Loucy (cell line): ENCODE measurements at regions not wholly inside any gene's neighbourhood (a gene's known extent, or its start where the extent isn't known, plus 50 kb on each side); places are given as distances from the start of the nearest gene placed in this dataset.

Source experiments
- H2AFZ ChIP-seq: fragments of 200-600 bp; sonication (generic); 2 replicates; pipeline ENCODE4 v1.6.0; 2016; ENCODE audit warnings: antibody characterized with exemption, mild to moderate bottlenecking, low read length, moderate library complexity
- H3F3A ChIP-seq: fragments of 200-600 bp; 2 replicates; pipeline ENCODE4 v1.6.0; 2016; ENCODE audit warnings: antibody characterized with exemption, low read depth, mild to moderate bottlenecking
- H3K27me3 ChIP-seq: fragments of 200-600 bp; sonication (generic); 2 replicates; pipeline ENCODE4 v1.6.1; 2014; ENCODE audit warnings: low read length, mild to moderate bottlenecking; ENCODE audit not compliant: insufficient read depth, poor library complexity, severe bottlenecking
- H3K36me3 ChIP-seq: fragments of 200-600 bp; sonication (generic); 2 replicates; pipeline ENCODE4 v1.6.1; 2016; ENCODE audit warnings: low read length; ENCODE audit not compliant: insufficient read depth
- H3K4me1 ChIP-seq: fragments of 200-600 bp; sonication (generic); 2 replicates; pipeline ENCODE4 v1.5.1; 2014; ENCODE audit warnings: low read length, mild to moderate bottlenecking; ENCODE audit not compliant: insufficient read depth, poor library complexity, severe bottlenecking
- H3K4me2 ChIP-seq: fragments of 200-600 bp; sonication (generic); 2 replicates; pipeline ENCODE4 v1.6.0; 2014; ENCODE audit warnings: antibody characterized with exemption, low read length, low read depth, mild to moderate bottlenecking; ENCODE audit not compliant: poor library complexity, severe bottlenecking
- H3K4me3 ChIP-seq: fragments of 200-600 bp; sonication (generic); 2 replicates; pipeline ENCODE4 v1.5.1; 2014; ENCODE audit warnings: low read length, mild to moderate bottlenecking, mixed read lengths; ENCODE audit not compliant: poor library complexity, severe bottlenecking
- H3K79me2 ChIP-seq: fragments of 200-600 bp; sonication (generic); 2 replicates; pipeline ENCODE4 v1.6.1; 2014; ENCODE audit warnings: low read length; ENCODE audit not compliant: insufficient read depth
- H3K9ac ChIP-seq: fragments of 200-600 bp; sonication (generic); 2 replicates; pipeline ENCODE4 v1.6.0; 2014; ENCODE audit warnings: mild to moderate bottlenecking, low read depth, low read length, moderate library complexity; ENCODE audit not compliant: poor library complexity, severe bottlenecking
- H3K9me2 ChIP-seq: fragments of 200-600 bp; sonication (generic); replicated peaks from 2 replicates; pipeline ENCODE4 v1.6.1; 2016; ENCODE audit warnings: low read depth, low read length, mixed read lengths
- H3K9me3 ChIP-seq: fragments of 200-600 bp; sonication (generic); 2 replicates; pipeline ENCODE4 v1.6.1; 2014; ENCODE audit warnings: mild to moderate bottlenecking, antibody characterized with exemption, low read length, low read depth; ENCODE audit not compliant: insufficient read depth
- H4K20me1 ChIP-seq: fragments of 200-600 bp; sonication (generic); 2 replicates; pipeline ENCODE4 v1.6.0; 2014; ENCODE audit warnings: antibody characterized with exemption, low read length, mild to moderate bottlenecking; ENCODE audit not compliant: insufficient read depth, poor library complexity, severe bottlenecking
- EZH2phosphoT487 ChIP-seq: fragments of 200-600 bp; IDR thresholded peaks from 2 replicates; pipeline ENCODE4 v1.6.1; 2018; ENCODE audit warnings: antibody characterized with exemption, mild to moderate bottlenecking, moderate library complexity, borderline replicate concordance
- TF ChIP-seq, protein P1 (sequence below): fragments of 200-600 bp; sonication (generic); conservative IDR thresholded peaks from 2 replicates; pipeline ENCODE4 v1.5.1; 2014; ENCODE audit warnings: mild to moderate bottlenecking, antibody characterized with exemption, low read length

DNA sequence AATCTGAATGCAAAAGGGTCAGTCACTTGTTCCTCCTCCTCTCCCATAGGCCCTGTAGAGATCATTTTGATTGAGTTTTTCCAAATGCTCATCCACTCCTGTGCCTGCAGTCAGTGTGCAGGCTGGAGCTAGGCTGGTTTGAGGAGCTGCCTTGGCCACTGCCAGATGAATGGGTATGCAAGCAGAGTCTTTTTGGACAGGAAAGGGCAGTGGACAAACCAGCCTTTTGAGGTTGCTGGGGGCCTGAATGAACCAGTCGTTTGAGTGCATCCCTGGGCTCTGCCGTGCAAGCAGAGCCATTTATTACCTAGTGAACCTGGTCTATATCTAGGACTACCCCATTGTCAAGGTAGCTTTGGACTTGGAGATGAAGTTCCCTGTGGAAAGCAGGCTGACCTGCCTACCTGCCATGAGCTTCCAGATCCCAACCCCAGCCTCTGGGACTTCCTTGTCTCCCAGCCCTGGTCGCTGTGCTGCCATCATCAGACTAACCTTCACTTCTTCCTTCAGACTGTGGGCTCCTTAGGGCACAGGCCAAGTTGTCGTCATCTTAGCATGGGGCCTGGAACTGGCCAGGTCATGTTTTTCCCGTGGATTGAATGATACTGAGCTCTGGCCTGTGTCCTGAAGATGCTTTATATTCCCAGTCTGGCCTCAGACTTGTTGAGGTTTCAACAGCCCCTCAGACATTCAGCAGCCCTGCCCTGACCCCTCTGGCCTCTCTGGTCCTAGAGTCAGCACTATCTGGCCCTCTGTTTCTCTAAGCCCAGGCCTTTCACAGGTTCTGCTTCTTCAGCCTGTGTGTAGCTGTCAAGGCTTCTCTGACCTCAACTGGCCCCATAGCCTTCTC is 55.5 kb upstream of the PRR23C start:
- Histone ChIP-seq H3K79me2 (no peaks in the 10 kb centered on the region), H3K9me3 (no peaks in the 10 kb centered on the region), H3K27me3 (no peaks in the 10 kb centered on the region), H3K36me3 (no peaks in the 10 kb centered on the region), H3K4me1 (no peaks in the 10 kb centered on the region), H4K20me1 (no peaks in the 10 kb centered on the region), H3K9me2 (no peaks in the 10 kb centered on the region), H3K4me3 (no peak overlapping the region), H2AFZ (no peak overlapping the region), H3F3A (no peaks in the 10 kb centered on the region), H3K4me2 (no peak overlapping the region), H3K9ac (no peak overlapping the region)
- TF ChIP-seq EZH2phosphoT487: no peak
- TF ChIP-seq, protein P1, sequence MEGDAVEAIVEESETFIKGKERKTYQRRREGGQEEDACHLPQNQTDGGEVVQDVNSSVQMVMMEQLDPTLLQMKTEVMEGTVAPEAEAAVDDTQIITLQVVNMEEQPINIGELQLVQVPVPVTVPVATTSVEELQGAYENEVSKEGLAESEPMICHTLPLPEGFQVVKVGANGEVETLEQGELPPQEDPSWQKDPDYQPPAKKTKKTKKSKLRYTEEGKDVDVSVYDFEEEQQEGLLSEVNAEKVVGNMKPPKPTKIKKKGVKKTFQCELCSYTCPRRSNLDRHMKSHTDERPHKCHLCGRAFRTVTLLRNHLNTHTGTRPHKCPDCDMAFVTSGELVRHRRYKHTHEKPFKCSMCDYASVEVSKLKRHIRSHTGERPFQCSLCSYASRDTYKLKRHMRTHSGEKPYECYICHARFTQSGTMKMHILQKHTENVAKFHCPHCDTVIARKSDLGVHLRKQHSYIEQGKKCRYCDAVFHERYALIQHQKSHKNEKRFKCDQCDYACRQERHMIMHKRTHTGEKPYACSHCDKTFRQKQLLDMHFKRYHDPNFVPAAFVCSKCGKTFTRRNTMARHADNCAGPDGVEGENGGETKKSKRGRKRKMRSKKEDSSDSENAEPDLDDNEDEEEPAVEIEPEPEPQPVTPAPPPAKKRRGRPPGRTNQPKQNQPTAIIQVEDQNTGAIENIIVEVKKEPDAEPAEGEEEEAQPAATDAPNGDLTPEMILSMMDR: no peak

DNA sequence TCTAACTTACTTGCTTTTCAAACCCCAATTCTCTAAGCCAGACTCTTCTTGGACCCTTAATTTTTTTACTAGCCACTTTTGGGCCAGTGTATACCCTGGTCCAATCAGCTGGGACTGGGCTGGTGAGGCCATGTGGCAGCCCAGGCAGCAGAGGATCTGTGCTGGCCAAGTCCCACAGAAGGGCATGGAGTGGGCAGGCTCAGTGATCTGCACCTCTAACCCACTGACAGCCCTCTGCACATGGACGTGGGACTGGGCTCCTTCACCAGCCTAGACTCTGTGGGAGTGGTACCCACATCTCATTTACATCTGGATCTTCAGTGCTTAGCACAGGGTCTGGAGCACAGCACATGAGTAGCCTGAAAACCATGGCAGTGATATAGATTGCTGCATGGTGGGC is 56.1 kb upstream of the PRR23C start:
- Histone ChIP-seq H3F3A (no peaks in the 10 kb centered on the region), H4K20me1 (no peaks in the 10 kb centered on the region), H3K36me3 (no peaks in the 10 kb centered on the region), H3K9me2 (no peaks in the 10 kb centered on the region), H3K4me3 (no peak overlapping the region), H3K4me2 (no peak overlapping the region), H3K9me3 (no peaks in the 10 kb centered on the region), H3K4me1 (no peaks in the 10 kb centered on the region), H3K79me2 (no peaks in the 10 kb centered on the region), H2AFZ (no peak overlapping the region), H3K27me3 (no peaks in the 10 kb centered on the region), H3K9ac (no peak overlapping the region)
- no peak for TF ChIP-seq EZH2phosphoT487
- TF ChIP-seq, protein P1: no peak

DNA sequence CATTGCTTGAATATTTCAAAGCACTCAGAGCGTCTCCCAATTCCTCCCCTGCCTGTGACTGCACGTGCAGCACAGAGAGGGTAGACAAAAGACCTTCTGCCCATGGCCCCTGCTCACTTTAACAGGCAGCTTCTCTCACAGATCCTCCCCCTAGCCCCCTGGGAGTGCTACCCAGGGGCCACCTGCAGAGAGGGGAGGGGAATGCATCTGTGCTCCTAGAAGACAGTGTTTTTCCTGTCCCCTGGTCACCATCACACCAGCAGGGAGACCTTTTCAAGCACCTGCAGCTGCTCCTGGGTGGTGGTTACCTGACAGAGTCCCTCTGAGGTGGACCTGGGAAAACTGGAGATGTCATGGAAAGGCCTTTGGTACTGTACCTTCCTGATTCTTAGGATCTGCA is 56.7 kb upstream of the PRR23C start:
- Histone ChIP-seq H2AFZ (no peak overlapping the region; the same call in 1 of the 2 replicates), H3F3A (no peaks in the 10 kb centered on the region), H3K9me2 (no peaks in the 10 kb centered on the region), H4K20me1 (no peaks in the 10 kb centered on the region), H3K9ac (no peak overlapping the region), H3K4me2 (no peak overlapping the region), H3K4me3 (no peak overlapping the region), H3K9me3 (no peaks in the 10 kb centered on the region), H3K4me1 (no peaks in the 10 kb centered on the region), H3K36me3 (no peaks in the 10 kb centered on the region), H3K79me2 (no peaks in the 10 kb centered on the region), H3K27me3 (no peaks in the 10 kb centered on the region)
- no peak for TF ChIP-seq EZH2phosphoT487
- TF ChIP-seq, protein P1: no peak
